SK-N-SH (cell line): ENCODE measurements at regions not wholly inside any gene's neighbourhood (a gene's known extent, or its start where the extent isn't known, plus 50 kb on each side); places are given as distances from the start of the nearest gene placed in this dataset.

ENCODE experiments used
- CTCF ChIA-PET: fragments of 300-600, 350-600 bp; formaldehyde crosslinking; extraction: SDS; loops from one replicate; lab custom pipeline; 2021; lab: Yijun Ruan, JAX
- POLR2A ChIA-PET: fragments of 350-600 bp; sonication (Branson Sonifier 250); formaldehyde crosslinking; extraction: SDS; loops from one replicate; lab custom pipeline; 2020; ENCODE audit warnings: antibody characterized with exemption, inconsistent platforms; lab: Yijun Ruan, JAX
- DNase-seq: peaks from one replicate; pipeline ENCODE4 v3.0.0; 2012
- H2AFZ ChIP-seq: fragments of 200-600 bp; sonication (generic); 2 replicates; pipeline ENCODE4 v1.8.1; 2016; ENCODE audit warnings: antibody characterized with exemption, mild to moderate bottlenecking, low read depth
- H3F3A ChIP-seq: fragments of 200-600 bp; sonication (generic); replicated peaks from 2 replicates; pipeline ENCODE3; 2016; ENCODE audit warnings: antibody characterized with exemption, mild to moderate bottlenecking; ENCODE audit not compliant: insufficient read depth
- H3K27ac ChIP-seq, 2 experiments: fragments of 200-500 bp in 1 of 2; fragments of 200-600 bp in 1 of 2; sonication (Bioruptor generic) in 1 of 2; sonication (generic), shearing (Covaris generic) in 1 of 2; 2 replicates each; pipeline versions ENCODE4 v1.5.1 to v1.6.1; 2014 to 2016; ENCODE audit warnings: low read depth in 2 of 2, inconsistent platforms in 1 of 2, low read length in 1 of 2, mild to moderate bottlenecking in 1 of 2, mixed read lengths in 1 of 2
- H3K27me3 ChIP-seq: fragments of 200-600 bp; sonication (generic), shearing (Covaris generic); 2 replicates; pipeline ENCODE4 v1.6.1; 2016; ENCODE audit warnings: mixed run types; ENCODE audit not compliant: insufficient read depth
- H3K36me3 ChIP-seq, 2 experiments: fragments of 200-500 bp in 1 of 2; fragments of 200-600 bp in 1 of 2; sonication (Bioruptor generic) in 1 of 2; sonication (generic) in 1 of 2; replicated peaks in 1 of 2; 2 replicates each; pipeline versions ENCODE3 to v1.5.1; 2014 to 2016; ENCODE audit warnings: low read length in 1 of 2, mild to moderate bottlenecking in 1 of 2; ENCODE audit not compliant: insufficient read depth in 2 of 2, control insufficient read depth in 1 of 2
- H3K4me1 ChIP-seq, 2 experiments: fragments of 200-500 bp in 1 of 2; fragments of 200-600 bp in 1 of 2; sonication (Bioruptor generic) in 1 of 2; sonication (generic), shearing (Covaris generic) in 1 of 2; 2 replicates each; pipeline versions ENCODE4 v1.5.1 to v1.6.1; 2014 to 2016; ENCODE audit warnings: low read depth in 1 of 2, low read length in 1 of 2, mixed run types in 1 of 2; ENCODE audit not compliant: insufficient read depth in 2 of 2, control insufficient read depth in 1 of 2
- H3K4me2 ChIP-seq: fragments of 200-600 bp; sonication (generic), shearing (Covaris generic); 2 replicates; pipeline ENCODE4 v1.6.1; 2017; ENCODE audit warnings: mixed run types
- H3K4me3 ChIP-seq, 2 experiments: fragments of 200-500 bp in 1 of 2; fragments of 200-600 bp in 1 of 2; sonication (Bioruptor generic) in 1 of 2; sonication (generic), shearing (Covaris generic) in 1 of 2; 2 replicates each; pipeline versions ENCODE4 v1.5.1 to v1.8.1; 2014 to 2016; ENCODE audit warnings: low read depth in 2 of 2, inconsistent platforms in 1 of 2, low read length in 1 of 2, mild to moderate bottlenecking in 1 of 2, mixed read lengths in 1 of 2, moderate library complexity in 1 of 2
- H3K79me2 ChIP-seq: fragments of 200-600 bp; sonication (generic); 2 replicates; pipeline ENCODE4 v1.8.1; 2017; ENCODE audit warnings: mild to moderate bottlenecking; ENCODE audit not compliant: insufficient read depth
- H3K9ac ChIP-seq: fragments of 200-600 bp; sonication (generic); 2 replicates; pipeline ENCODE4 v1.6.1; 2017; ENCODE audit warnings: mixed run types
- H3K9me2 ChIP-seq: fragments of 200-600 bp; sonication (generic); 2 replicates; pipeline ENCODE4 v1.6.1; 2017; ENCODE audit warnings: mixed run types
- H3K9me3 ChIP-seq: fragments of 200-600 bp; sonication (generic); 2 replicates; pipeline ENCODE4 v1.6.1; 2017; ENCODE audit warnings: mixed run types, mild to moderate bottlenecking, moderate library complexity
- H4K20me1 ChIP-seq: fragments of 200-600 bp; sonication (generic); 2 replicates; pipeline ENCODE4 v1.6.1; 2017; ENCODE audit warnings: mild to moderate bottlenecking, mixed run types; ENCODE audit not compliant: insufficient read depth
- EP300 ChIP-seq, 2 experiments: IDR thresholded peaks; 2 replicates each; pipeline versions ENCODE4 v1.4.0 to v1.6.1; 2012; ENCODE audit warnings: borderline replicate concordance in 1 of 2, low read depth in 1 of 2, low read length in 1 of 2
- FOSL2 ChIP-seq: IDR thresholded peaks from 2 replicates; pipeline ENCODE4 v1.4.0; 2012; ENCODE audit warnings: low read depth, mild to moderate bottlenecking, moderate library complexity, borderline replicate concordance
- FOXM1 ChIP-seq: IDR thresholded peaks from 2 replicates; pipeline ENCODE4 v1.4.0; 2012; ENCODE audit warnings: low read depth, mild to moderate bottlenecking
- NFIC ChIP-seq: IDR thresholded peaks from 2 replicates; pipeline ENCODE4 v1.4.0; 2012; ENCODE audit warnings: borderline replicate concordance
- RCOR1 ChIP-seq: fragments of 150-350 bp; IDR thresholded peaks from 2 replicates; pipeline ENCODE4 v1.6.1; 2017; ENCODE audit warnings: antibody characterized with exemption, low read length
- SMC3 ChIP-seq: IDR thresholded peaks from 2 replicates; pipeline ENCODE4 v1.6.1; 2012; ENCODE audit warnings: low read depth, low read length, improper control_type of control experiment
- TAF1 ChIP-seq: IDR thresholded peaks from 2 replicates; pipeline ENCODE4 v1.6.1; 2012; ENCODE audit warnings: low read depth, mild to moderate bottlenecking, low read length, moderate library complexity, borderline replicate concordance
- TEAD4 ChIP-seq: IDR thresholded peaks from 2 replicates; pipeline ENCODE4 v1.4.0; 2012; ENCODE audit warnings: mild to moderate bottlenecking, borderline replicate concordance; ENCODE audit not compliant: insufficient read depth
- WGBS: methylation state at CpG from one replicate; pipeline ENCODE4 v1.1.6; 2017; ENCODE audit warnings: low lambda C conversion rate; 5-methylcytosine and 5-hydroxymethylcytosine counted together
- TF ChIP-seq, protein P1 (sequence below): IDR thresholded peaks from 2 replicates; pipeline ENCODE4 v1.4.0; 2012; ENCODE audit warnings: low read depth, borderline replicate concordance
- TF ChIP-seq, protein P2 (sequence below): fragments of 200-600 bp; sonication (generic); IDR thresholded peaks from 2 replicates; pipeline ENCODE4 v1.6.1; 2017; ENCODE audit warnings: antibody characterized with exemption, mild to moderate bottlenecking, moderate library complexity
- TF ChIP-seq, protein P3 (sequence below): IDR thresholded peaks from 2 replicates; pipeline ENCODE4 v1.6.1; 2012; ENCODE audit warnings: mild to moderate bottlenecking, low read depth, low read length, moderate library complexity
- TF ChIP-seq, protein P4 (sequence below): fragments of 150-350 bp; IDR thresholded peaks from 2 replicates; pipeline ENCODE4 v1.6.1; 2017; ENCODE audit warnings: antibody characterized with exemption, low read length, low read depth, borderline replicate concordance
- TF ChIP-seq, protein P5 (sequence below): fragments of 150-350 bp; IDR thresholded peaks from 2 replicates; pipeline ENCODE4 v1.6.1; 2016; ENCODE audit warnings: mild to moderate bottlenecking, low read depth, low read length

DNA sequence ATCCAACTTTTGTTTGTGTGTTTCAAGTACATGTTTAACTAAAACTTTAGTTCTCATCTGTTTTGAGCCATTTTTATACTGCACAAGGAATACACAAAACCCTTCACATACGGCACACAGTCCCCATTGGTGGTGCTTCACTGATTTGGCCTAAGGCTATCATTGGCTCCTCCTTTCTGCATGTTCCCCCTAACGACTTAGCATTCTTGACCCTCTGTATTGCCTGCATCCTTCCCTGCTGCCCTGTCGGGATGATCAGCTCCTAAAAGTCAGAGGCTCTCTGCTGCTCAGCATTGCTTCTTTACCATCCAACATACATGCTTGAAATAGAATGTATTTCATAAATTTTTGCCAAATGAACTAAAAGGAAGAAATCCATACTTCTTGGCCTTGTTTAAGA is 111.4 kb upstream of the ABCB5 start:
- H3K27ac ChIP-seq = peak overlapping the region in 1 of 2 experiments; percentile 41; a peak in 2 of 4 replicates
- no peak overlapping the region for H3K9ac ChIP-seq
- TF ChIP-seq, protein P1, sequence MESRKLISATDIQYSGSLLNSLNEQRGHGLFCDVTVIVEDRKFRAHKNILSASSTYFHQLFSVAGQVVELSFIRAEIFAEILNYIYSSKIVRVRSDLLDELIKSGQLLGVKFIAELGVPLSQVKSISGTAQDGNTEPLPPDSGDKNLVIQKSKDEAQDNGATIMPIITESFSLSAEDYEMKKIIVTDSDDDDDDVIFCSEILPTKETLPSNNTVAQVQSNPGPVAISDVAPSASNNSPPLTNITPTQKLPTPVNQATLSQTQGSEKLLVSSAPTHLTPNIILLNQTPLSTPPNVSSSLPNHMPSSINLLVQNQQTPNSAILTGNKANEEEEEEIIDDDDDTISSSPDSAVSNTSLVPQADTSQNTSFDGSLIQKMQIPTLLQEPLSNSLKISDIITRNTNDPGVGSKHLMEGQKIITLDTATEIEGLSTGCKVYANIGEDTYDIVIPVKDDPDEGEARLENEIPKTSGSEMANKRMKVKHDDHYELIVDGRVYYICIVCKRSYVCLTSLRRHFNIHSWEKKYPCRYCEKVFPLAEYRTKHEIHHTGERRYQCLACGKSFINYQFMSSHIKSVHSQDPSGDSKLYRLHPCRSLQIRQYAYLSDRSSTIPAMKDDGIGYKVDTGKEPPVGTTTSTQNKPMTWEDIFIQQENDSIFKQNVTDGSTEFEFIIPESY = no peak
- no peaks in the 10 kb centered on the region for H3K9me2 ChIP-seq
- peak; percentile 26 for DNase-seq
- H3K4me3 ChIP-seq = no peak overlapping the region
- peaks cover 0 to 8% of the 10 kb centered on the region in 2 experiments; a peak in 2 of 4 replicates for H3K4me1 ChIP-seq
- no peaks in the 10 kb centered on the region for H3K36me3 ChIP-seq
- ChIA-PET CTCF (interaction anchor here (3.3 kb wide), 1 partner anchor 94 kb away, joined by 12 read pairs; no protein-coding TSS in a partner anchor), POLR2A (interaction anchor here (0.8 kb wide), 1 partner anchor 173 kb away, joined by 4 read pairs; the partner anchor contains the start of gene ITGB8)
- H3F3A ChIP-seq = no peaks in the 10 kb centered on the region
- no peak overlapping the region for H3K4me2 ChIP-seq
- H3K79me2 ChIP-seq = no peaks in the 10 kb centered on the region
- no peaks in the 10 kb centered on the region for H3K27me3 ChIP-seq
- H3K9me3 ChIP-seq = no peaks in the 10 kb centered on the region
- 46% methylated on average over 3 of the region's 3 CpGs for WGBS
- no peaks in the 10 kb centered on the region for H4K20me1 ChIP-seq
- H2AFZ ChIP-seq = no peak overlapping the region

DNA sequence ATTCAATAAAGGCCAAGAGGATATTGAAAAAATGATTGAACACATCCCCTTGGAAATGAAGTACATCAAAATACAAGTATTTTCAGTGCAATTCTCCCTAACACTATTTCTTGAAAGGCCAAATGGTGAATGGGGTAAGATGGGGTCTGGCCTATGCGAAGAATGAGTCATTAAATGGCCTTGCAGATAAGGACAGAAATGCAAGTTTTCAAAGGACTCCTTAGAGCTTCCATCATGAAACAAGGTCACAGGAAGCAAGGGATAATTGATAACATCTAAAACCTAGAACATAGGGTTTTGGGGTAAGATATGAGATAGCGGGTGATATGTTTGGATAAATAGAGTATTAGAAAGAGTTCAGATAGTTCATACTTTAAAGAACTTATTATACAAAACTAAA is 109.3 kb upstream of the ABCB5 start:
- H2AFZ ChIP-seq = no peak overlapping the region
- no peaks in the 10 kb centered on the region for H3F3A ChIP-seq
- H3K4me2 ChIP-seq = no peak overlapping the region
- no peak overlapping the region for H3K9ac ChIP-seq
- no peaks in the 10 kb centered on the region for H3K79me2 ChIP-seq
- no peak overlapping the region for H3K4me3 ChIP-seq
- H3K9me3 ChIP-seq = no peaks in the 10 kb centered on the region
- no peaks in the 10 kb centered on the region for H4K20me1 ChIP-seq
- CTCF ChIA-PET = interaction anchor here (3.3 kb wide), 1 partner anchor 92 kb away, joined by 12 read pairs; no protein-coding TSS in a partner anchor
- H3K27ac ChIP-seq = no peak overlapping the region
- H3K4me1 ChIP-seq = peaks cover 0 to 13% of the 10 kb centered on the region in 2 experiments; a peak in 2 of 4 replicates
- no peaks in the 10 kb centered on the region for H3K36me3 ChIP-seq
- no peaks in the 10 kb centered on the region for H3K27me3 ChIP-seq
- WGBS = 63% methylated on average over 2 of the region's 2 CpGs
- H3K9me2 ChIP-seq = no peaks in the 10 kb centered on the region
- POLR2A ChIA-PET = no interaction called here
- no peak for DNase-seq
- TF ChIP-seq, protein P2, sequence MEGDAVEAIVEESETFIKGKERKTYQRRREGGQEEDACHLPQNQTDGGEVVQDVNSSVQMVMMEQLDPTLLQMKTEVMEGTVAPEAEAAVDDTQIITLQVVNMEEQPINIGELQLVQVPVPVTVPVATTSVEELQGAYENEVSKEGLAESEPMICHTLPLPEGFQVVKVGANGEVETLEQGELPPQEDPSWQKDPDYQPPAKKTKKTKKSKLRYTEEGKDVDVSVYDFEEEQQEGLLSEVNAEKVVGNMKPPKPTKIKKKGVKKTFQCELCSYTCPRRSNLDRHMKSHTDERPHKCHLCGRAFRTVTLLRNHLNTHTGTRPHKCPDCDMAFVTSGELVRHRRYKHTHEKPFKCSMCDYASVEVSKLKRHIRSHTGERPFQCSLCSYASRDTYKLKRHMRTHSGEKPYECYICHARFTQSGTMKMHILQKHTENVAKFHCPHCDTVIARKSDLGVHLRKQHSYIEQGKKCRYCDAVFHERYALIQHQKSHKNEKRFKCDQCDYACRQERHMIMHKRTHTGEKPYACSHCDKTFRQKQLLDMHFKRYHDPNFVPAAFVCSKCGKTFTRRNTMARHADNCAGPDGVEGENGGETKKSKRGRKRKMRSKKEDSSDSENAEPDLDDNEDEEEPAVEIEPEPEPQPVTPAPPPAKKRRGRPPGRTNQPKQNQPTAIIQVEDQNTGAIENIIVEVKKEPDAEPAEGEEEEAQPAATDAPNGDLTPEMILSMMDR = no peak
- TF ChIP-seq, protein P3, sequence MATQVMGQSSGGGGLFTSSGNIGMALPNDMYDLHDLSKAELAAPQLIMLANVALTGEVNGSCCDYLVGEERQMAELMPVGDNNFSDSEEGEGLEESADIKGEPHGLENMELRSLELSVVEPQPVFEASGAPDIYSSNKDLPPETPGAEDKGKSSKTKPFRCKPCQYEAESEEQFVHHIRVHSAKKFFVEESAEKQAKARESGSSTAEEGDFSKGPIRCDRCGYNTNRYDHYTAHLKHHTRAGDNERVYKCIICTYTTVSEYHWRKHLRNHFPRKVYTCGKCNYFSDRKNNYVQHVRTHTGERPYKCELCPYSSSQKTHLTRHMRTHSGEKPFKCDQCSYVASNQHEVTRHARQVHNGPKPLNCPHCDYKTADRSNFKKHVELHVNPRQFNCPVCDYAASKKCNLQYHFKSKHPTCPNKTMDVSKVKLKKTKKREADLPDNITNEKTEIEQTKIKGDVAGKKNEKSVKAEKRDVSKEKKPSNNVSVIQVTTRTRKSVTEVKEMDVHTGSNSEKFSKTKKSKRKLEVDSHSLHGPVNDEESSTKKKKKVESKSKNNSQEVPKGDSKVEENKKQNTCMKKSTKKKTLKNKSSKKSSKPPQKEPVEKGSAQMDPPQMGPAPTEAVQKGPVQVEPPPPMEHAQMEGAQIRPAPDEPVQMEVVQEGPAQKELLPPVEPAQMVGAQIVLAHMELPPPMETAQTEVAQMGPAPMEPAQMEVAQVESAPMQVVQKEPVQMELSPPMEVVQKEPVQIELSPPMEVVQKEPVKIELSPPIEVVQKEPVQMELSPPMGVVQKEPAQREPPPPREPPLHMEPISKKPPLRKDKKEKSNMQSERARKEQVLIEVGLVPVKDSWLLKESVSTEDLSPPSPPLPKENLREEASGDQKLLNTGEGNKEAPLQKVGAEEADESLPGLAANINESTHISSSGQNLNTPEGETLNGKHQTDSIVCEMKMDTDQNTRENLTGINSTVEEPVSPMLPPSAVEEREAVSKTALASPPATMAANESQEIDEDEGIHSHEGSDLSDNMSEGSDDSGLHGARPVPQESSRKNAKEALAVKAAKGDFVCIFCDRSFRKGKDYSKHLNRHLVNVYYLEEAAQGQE = no peak
- no peak for TF ChIP-seq TEAD4
- TF ChIP-seq FOSL2 = no peak
- TF ChIP-seq, protein P1 = no peak
- TF ChIP-seq, protein P4, sequence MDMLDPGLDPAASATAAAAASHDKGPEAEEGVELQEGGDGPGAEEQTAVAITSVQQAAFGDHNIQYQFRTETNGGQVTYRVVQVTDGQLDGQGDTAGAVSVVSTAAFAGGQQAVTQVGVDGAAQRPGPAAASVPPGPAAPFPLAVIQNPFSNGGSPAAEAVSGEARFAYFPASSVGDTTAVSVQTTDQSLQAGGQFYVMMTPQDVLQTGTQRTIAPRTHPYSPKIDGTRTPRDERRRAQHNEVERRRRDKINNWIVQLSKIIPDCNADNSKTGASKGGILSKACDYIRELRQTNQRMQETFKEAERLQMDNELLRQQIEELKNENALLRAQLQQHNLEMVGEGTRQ = no peak
- no peak for TF ChIP-seq FOXM1
- TF ChIP-seq TAF1 = no peak
- TF ChIP-seq SMC3 = no peak
- TF ChIP-seq, protein P5, sequence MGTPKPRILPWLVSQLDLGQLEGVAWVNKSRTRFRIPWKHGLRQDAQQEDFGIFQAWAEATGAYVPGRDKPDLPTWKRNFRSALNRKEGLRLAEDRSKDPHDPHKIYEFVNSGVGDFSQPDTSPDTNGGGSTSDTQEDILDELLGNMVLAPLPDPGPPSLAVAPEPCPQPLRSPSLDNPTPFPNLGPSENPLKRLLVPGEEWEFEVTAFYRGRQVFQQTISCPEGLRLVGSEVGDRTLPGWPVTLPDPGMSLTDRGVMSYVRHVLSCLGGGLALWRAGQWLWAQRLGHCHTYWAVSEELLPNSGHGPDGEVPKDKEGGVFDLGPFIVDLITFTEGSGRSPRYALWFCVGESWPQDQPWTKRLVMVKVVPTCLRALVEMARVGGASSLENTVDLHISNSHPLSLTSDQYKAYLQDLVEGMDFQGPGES = no peak
- no peak for TF ChIP-seq EP300 (IDR thresholded peaks at IDR 0.05; ENCODE audit: borderline replicate concordance in 1 of 2, low read depth in 1 of 2, low read length in 1 of 2)
- no peak for TF ChIP-seq NFIC
- no peak for TF ChIP-seq RCOR1
